SKM-1 (cell line): ENCODE measurements at regions not wholly inside any gene's neighbourhood (a gene's known extent, or its start where the extent isn't known, plus 50 kb on each side); places are given as distances from the start of the nearest gene placed in this dataset.
"Not testable (repeated sequence)": the region's sequence is repeated elsewhere in the genome, so short reads cannot be mapped to it uniquely, and the experiment has no call there.

ENCODE experiments used
- DNase-seq: peaks from one replicate; lab custom pipeline; 2025; ENCODE audit not compliant: unreplicated experiment; lab: John Stamatoyannopoulos, UW

GRCh38 chr13:70568571-70568970 is 460.3 kb upstream of the KLHL1 start:
- DNase-seq = no peak

GRCh38 chr13:70544706-70545105 is 436.5 kb upstream of the KLHL1 start:
- no peak for DNase-seq

GRCh38 chr13:70541451-70541850 is 433.2 kb upstream of the KLHL1 start:
- no peak for DNase-seq

- no peak for DNase-seq
Observed at GRCh38 chr13:70534466-70534865, 426.2 kb upstream of the KLHL1 start.

- no peak for DNase-seq
Observed at GRCh38 chr13:70529652-70530051, 421.4 kb upstream of the KLHL1 start.

GRCh38 chr13:70527599-70527998 is 419.3 kb upstream of the KLHL1 start:
- DNase-seq = no peak

GRCh38 chr13:70523622-70524021 is 415.4 kb upstream of the KLHL1 start:
- no peak for DNase-seq

- no peak for DNase-seq
Observed at GRCh38 chr13:70520275-70521036, 412.2 kb upstream of the KLHL1 start.

GRCh38 chr13:70518081-70518480 is 409.8 kb upstream of the KLHL1 start:
- DNase-seq = no peak

GRCh38 chr13:70516226-70516625 is 408.0 kb upstream of the KLHL1 start:
- DNase-seq = no peak

GRCh38 chr13:70511861-70512417 is 403.7 kb upstream of the KLHL1 start:
- DNase-seq = not testable (repeated sequence)

- no peak for DNase-seq
Observed at GRCh38 chr13:70505809-70506208, 397.6 kb upstream of the KLHL1 start.

- no peak for DNase-seq
Observed at GRCh38 chr13:70502944-70503343, 394.7 kb upstream of the KLHL1 start.

GRCh38 chr13:70490320-70490935 is 382.2 kb upstream of the KLHL1 start:
- no peak for DNase-seq

- DNase-seq = no peak
Observed at GRCh38 chr13:70484931-70485330, 376.7 kb upstream of the KLHL1 start.

- DNase-seq = no peak
Observed at GRCh38 chr13:70483599-70484276, 375.5 kb upstream of the KLHL1 start.

- DNase-seq = no peak
Observed at GRCh38 chr13:70473907-70474306, 365.7 kb upstream of the KLHL1 start.

GRCh38 chr13:70469077-70469476 is 360.8 kb upstream of the KLHL1 start:
- DNase-seq = no peak

GRCh38 chr13:70457474-70457873 is 349.2 kb upstream of the KLHL1 start:
- no peak for DNase-seq

- DNase-seq = no peak
Observed at GRCh38 chr13:70448820-70449219, 340.6 kb upstream of the KLHL1 start.

- DNase-seq = no peak
Observed at GRCh38 chr13:70432276-70432805, 324.1 kb upstream of the KLHL1 start.

- no peak for DNase-seq
Observed at GRCh38 chr13:70430256-70430655, 322.0 kb upstream of the KLHL1 start.
